ENCODE measurements at regions not wholly inside any gene's neighbourhood (a gene's known extent, or its start where the extent isn't known, plus 50 kb on each side); places are given as distances from the start of the nearest gene placed in this dataset.
"Not testable (repeated sequence)": the region's sequence is repeated elsewhere in the genome, so short reads cannot be mapped to it uniquely, and the experiment has no call there.

- DNase-seq (ENCODE audit: low spot score) (no peak), ATAC-seq (no peak)
Measured at GRCh38 chr5:136563489-136563888, 198.1 kb upstream of the TRPC7 start.

- DNase-seq (ENCODE audit: low spot score): no peak
- ATAC-seq: no peak
Measured at GRCh38 chr5:136560126-136560525, 194.8 kb upstream of the TRPC7 start.

GRCh38 chr5:136559651-136560050 is 194.3 kb upstream of the TRPC7 start:
- DNase-seq (ENCODE audit: low spot score) (no peak), ATAC-seq (no peak)

- ATAC-seq; DNase-seq (ENCODE audit: low spot score): not testable (repeated sequence)
Measured at GRCh38 chr5:136547096-136547495, 181.8 kb upstream of the TRPC7 start.

GRCh38 chr5:136546441-136546840 is 181.1 kb upstream of the TRPC7 start:
- DNase-seq (ENCODE audit: low spot score); ATAC-seq: not testable (repeated sequence)

GRCh38 chr5:136545031-136545430 is 179.7 kb upstream of the TRPC7 start:
- not testable (repeated sequence) for DNase-seq (ENCODE audit: low spot score); ATAC-seq

- DNase-seq (ENCODE audit: low spot score) (no peak), ATAC-seq (no peak)
Measured at GRCh38 chr5:136538534-136538933, 173.2 kb upstream of the TRPC7 start.

- ATAC-seq: no peak
- no peak for DNase-seq (ENCODE audit: low spot score)
Measured at GRCh38 chr5:136529081-136529480, 163.7 kb upstream of the TRPC7 start.

- no peak for DNase-seq (ENCODE audit: low spot score)
Measured at GRCh38 chr5:136528481-136529030, 163.2 kb upstream of the TRPC7 start.

GRCh38 chr5:136527311-136527710 is 162.0 kb upstream of the TRPC7 start:
- no peak for DNase-seq (ENCODE audit: low spot score)
- no peak for ATAC-seq

More at GRCh38 chr5:136528481-136529030, 163.2 kb upstream of the TRPC7 start:
- no peak for ATAC-seq

- ATAC-seq: no peak
- no peak for DNase-seq (ENCODE audit: low spot score)
Measured at GRCh38 chr5:136526791-136527190, 161.4 kb upstream of the TRPC7 start.

- ATAC-seq (no peak), DNase-seq (ENCODE audit: low spot score) (no peak)
Measured at GRCh38 chr5:136526021-136526420, 160.7 kb upstream of the TRPC7 start.

- no peak for ATAC-seq
Measured at GRCh38 chr5:136525597-136525996, 160.3 kb upstream of the TRPC7 start.

GRCh38 chr5:136522217-136522956 is 157.0 kb upstream of the TRPC7 start:
- DNase-seq (ENCODE audit: low spot score) (no peak), ATAC-seq (no peak)

More at GRCh38 chr5:136525597-136525996, 160.3 kb upstream of the TRPC7 start:
- DNase-seq (ENCODE audit: low spot score): no peak

GRCh38 chr5:136521696-136522095 is 156.4 kb upstream of the TRPC7 start:
- DNase-seq (ENCODE audit: low spot score) (no peak), ATAC-seq (no peak)

- ATAC-seq (no peak), DNase-seq (ENCODE audit: low spot score) (no peak)
Measured at GRCh38 chr5:136518814-136519213, 153.5 kb upstream of the TRPC7 start.

GRCh38 chr5:136518174-136518573 is 152.8 kb upstream of the TRPC7 start:
- ATAC-seq (no peak), DNase-seq (ENCODE audit: low spot score) (no peak)

- no peak for ATAC-seq
- no peak for DNase-seq (ENCODE audit: low spot score)
Measured at GRCh38 chr5:136517755-136518154, 152.4 kb upstream of the TRPC7 start.

GRCh38 chr5:136516637-136517036 is 151.3 kb upstream of the TRPC7 start:
- no peak for DNase-seq (ENCODE audit: low spot score)
- ATAC-seq: no peak

- ATAC-seq (no peak), DNase-seq (ENCODE audit: low spot score) (no peak)
Measured at GRCh38 chr5:136513430-136513829, 148.1 kb upstream of the TRPC7 start.

- DNase-seq (ENCODE audit: low spot score): no peak
- ATAC-seq: no peak
Measured at GRCh38 chr5:136511046-136511445, 145.7 kb upstream of the TRPC7 start.

GRCh38 chr5:136510481-136510880 is 145.1 kb upstream of the TRPC7 start:
- no peak for DNase-seq (ENCODE audit: low spot score)
- ATAC-seq: no peak

- no peak for DNase-seq (ENCODE audit: low spot score)
Measured at GRCh38 chr5:136506131-136506530, 140.8 kb upstream of the TRPC7 start.

More at GRCh38 chr5:136506131-136506530, 140.8 kb upstream of the TRPC7 start:
- ATAC-seq: no peak

Data from left lobe of liver (tissue), 2 donors.